Parathyroid adenoma (tissue), 2 donors: ENCODE measurements at regions not wholly inside any gene's neighbourhood (a gene's known extent, or its start where the extent isn't known, plus 50 kb on each side); places are given as distances from the start of the nearest gene placed in this dataset.

Experiments
- H2AFZ ChIP-seq: fragments of 300-600 bp; sonication (generic); one replicate; pipeline ENCODE4 v1.7.0; 2017; ENCODE audit warnings: antibody characterized with exemption, mild to moderate bottlenecking
- H3K27ac ChIP-seq: fragments of 300-600 bp; sonication (generic); one replicate; pipeline ENCODE4 v1.7.0; 2017
- H3K27me3 ChIP-seq: fragments of 300-600 bp; sonication (generic); one replicate; pipeline ENCODE4 v1.7.0; 2017; ENCODE audit warnings: low read length; ENCODE audit not compliant: control insufficient read depth, insufficient read depth
- H3K36me3 ChIP-seq: fragments of 300-600 bp; sonication (generic); one replicate; pipeline ENCODE4 v1.7.0; 2017; ENCODE audit warnings: low read length; ENCODE audit not compliant: control insufficient read depth, insufficient read depth
- H3K4me1 ChIP-seq: fragments of 300-600 bp; sonication (generic); one replicate; pipeline ENCODE4 v1.7.0; 2017; ENCODE audit warnings: control low read depth
- H3K4me2 ChIP-seq: fragments of 300-600 bp; sonication (generic); one replicate; pipeline ENCODE4 v1.7.0; 2017; ENCODE audit warnings: low read length
- H3K4me3 ChIP-seq: fragments of 300-600 bp; sonication (generic); one replicate; pipeline ENCODE4 v1.7.0; 2017; ENCODE audit warnings: low read depth, low read length
- H3K79me2 ChIP-seq: fragments of 300-600 bp; sonication (generic); one replicate; pipeline ENCODE4 v1.7.0; 2017; ENCODE audit warnings: control low read depth
- H3K9ac ChIP-seq: fragments of 300-600 bp; sonication (generic); one replicate; pipeline ENCODE4 v1.7.0; 2017; ENCODE audit warnings: mild to moderate bottlenecking
- H3K9me3 ChIP-seq: fragments of 300-600 bp; sonication (generic); one replicate; pipeline ENCODE4 v1.7.0; 2017; ENCODE audit warnings: low read length; ENCODE audit not compliant: control insufficient read depth
- TF ChIP-seq, protein P1 (sequence below): fragments of 300-600 bp; sonication (generic); IDR thresholded peaks from one replicate; pipeline ENCODE4 v1.7.0; 2017; ENCODE audit warnings: antibody characterized with exemption, mild to moderate bottlenecking
- donor health status: primary hyperparathyroidism.

DNA sequence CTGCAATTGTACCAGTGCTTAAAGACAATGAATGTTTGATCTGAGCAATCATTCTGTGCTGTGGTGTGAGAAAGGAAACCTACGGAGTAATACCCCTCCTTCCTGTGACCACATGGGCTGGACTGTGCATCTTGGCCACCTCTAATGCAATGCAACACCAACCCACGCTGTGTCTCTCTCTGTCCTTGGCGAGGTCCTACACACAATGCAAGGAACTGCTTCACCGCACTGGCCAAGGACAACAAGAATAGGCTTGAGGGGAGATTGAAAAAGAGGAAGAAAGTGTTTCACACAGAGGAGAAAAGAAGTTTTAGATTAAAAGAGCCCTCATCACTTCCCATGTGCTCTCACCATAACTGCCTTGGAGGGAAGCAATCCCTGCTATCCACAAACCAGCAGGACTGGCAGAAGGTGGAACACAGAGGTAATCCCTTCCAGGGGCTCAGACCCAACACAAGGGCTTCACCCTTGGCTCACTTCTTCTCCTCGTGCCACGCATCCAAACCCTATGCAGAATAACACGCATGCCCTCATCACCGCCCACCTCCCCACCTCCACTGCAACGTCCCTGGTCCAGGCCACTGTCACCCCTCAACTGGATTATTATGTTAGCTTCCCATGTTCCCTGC is 112.5 kb upstream of the ERG start:
- Histone ChIP-seq H3K4me2 (no peak overlapping the region), H3K4me3 (no peak overlapping the region), H3K79me2 (no peaks in the 10 kb centered on the region), H3K36me3 (no peaks in the 10 kb centered on the region), H2AFZ (no peak overlapping the region), H3K4me1 (no peaks in the 10 kb centered on the region), H3K27me3 (no peaks in the 10 kb centered on the region), H3K9me3 (no peaks in the 10 kb centered on the region), H3K9ac (no peak overlapping the region), H3K27ac (no peak overlapping the region)
- TF ChIP-seq, protein P1, sequence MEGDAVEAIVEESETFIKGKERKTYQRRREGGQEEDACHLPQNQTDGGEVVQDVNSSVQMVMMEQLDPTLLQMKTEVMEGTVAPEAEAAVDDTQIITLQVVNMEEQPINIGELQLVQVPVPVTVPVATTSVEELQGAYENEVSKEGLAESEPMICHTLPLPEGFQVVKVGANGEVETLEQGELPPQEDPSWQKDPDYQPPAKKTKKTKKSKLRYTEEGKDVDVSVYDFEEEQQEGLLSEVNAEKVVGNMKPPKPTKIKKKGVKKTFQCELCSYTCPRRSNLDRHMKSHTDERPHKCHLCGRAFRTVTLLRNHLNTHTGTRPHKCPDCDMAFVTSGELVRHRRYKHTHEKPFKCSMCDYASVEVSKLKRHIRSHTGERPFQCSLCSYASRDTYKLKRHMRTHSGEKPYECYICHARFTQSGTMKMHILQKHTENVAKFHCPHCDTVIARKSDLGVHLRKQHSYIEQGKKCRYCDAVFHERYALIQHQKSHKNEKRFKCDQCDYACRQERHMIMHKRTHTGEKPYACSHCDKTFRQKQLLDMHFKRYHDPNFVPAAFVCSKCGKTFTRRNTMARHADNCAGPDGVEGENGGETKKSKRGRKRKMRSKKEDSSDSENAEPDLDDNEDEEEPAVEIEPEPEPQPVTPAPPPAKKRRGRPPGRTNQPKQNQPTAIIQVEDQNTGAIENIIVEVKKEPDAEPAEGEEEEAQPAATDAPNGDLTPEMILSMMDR, result no peak

DNA sequence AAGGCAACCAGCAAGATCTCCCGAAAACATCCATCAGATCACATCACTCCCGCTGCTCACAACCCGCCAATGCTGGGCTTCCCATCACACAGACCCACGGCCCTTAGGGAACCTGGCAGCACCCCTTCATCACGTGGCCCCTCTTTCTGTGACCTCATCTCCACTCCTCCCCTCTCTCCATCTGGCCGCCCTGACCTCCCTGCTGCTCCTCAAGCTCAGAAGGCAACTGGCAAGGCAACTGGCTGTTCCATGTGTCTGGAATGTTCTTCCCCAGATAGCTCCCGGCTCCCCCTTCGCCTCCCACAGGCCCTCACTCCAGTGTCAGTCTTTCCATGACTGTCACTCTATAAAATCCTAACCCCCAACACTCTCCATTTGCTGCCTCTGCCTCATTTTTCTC is 113.0 kb upstream of the ERG start:
- H3K79me2 ChIP-seq, result no peaks in the 10 kb centered on the region
- TF ChIP-seq, protein P1, result no peak
- H3K27ac ChIP-seq, result no peak overlapping the region
- no peaks in the 10 kb centered on the region for H3K36me3 ChIP-seq
- no peaks in the 10 kb centered on the region for H3K4me1 ChIP-seq
- no peak overlapping the region for H3K4me2 ChIP-seq
- no peak overlapping the region for H3K4me3 ChIP-seq
- no peaks in the 10 kb centered on the region for H3K27me3 ChIP-seq
- H3K9ac ChIP-seq, result no peak overlapping the region
- H2AFZ ChIP-seq, result no peak overlapping the region
- H3K9me3 ChIP-seq, result no peaks in the 10 kb centered on the region

DNA sequence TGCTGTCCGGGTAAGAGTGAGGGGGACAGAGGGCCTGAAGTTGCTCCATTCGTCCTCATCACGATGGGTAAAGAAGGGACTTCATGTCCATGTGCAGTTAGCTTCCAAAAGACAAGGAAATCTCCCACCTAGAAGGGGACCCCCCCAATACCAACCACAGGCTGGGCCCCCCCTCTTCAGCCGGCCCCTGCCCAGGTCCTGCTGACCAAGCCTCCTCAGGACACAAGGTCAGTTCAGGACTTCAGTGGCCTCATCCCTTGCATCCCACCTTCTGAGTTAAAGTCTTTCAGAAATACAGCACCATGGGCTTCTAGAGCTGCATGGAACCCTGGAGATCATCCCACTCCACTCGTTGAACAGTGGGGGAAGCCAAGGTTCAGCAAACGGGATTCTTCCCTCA is 115.4 kb upstream of the ERG start:
- no peaks in the 10 kb centered on the region for H3K9me3 ChIP-seq
- no peak overlapping the region for H3K9ac ChIP-seq
- H3K4me2 ChIP-seq, result no peak overlapping the region
- no peak overlapping the region for H3K27ac ChIP-seq
- no peaks in the 10 kb centered on the region for H3K4me1 ChIP-seq
- no peak overlapping the region for H2AFZ ChIP-seq
- no peaks in the 10 kb centered on the region for H3K79me2 ChIP-seq
- H3K36me3 ChIP-seq, result no peaks in the 10 kb centered on the region
- no peaks in the 10 kb centered on the region for H3K27me3 ChIP-seq
- TF ChIP-seq, protein P1, result no peak
- no peak overlapping the region for H3K4me3 ChIP-seq

DNA sequence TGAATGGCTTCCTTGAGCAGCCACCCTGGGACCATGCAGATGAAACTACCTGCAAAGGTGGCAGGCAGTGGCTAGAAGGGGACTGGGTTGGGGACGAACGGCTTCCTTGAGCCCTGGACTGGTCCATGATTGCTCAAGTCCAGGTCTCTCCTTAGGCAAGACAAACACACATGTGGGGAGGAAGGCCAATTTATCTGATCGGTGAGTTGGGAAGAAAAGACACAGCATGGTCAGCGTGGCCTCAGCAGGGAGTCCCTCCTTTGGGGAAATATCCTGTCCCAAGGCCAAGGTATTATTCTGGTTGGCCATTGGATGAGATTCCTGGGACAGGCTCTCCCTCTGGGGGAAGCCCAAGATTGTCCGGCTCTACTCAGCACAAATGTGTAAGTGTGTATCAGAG is 116.3 kb upstream of the ERG start:
- no peaks in the 10 kb centered on the region for H3K27me3 ChIP-seq
- TF ChIP-seq, protein P1, result no peak

DNA sequence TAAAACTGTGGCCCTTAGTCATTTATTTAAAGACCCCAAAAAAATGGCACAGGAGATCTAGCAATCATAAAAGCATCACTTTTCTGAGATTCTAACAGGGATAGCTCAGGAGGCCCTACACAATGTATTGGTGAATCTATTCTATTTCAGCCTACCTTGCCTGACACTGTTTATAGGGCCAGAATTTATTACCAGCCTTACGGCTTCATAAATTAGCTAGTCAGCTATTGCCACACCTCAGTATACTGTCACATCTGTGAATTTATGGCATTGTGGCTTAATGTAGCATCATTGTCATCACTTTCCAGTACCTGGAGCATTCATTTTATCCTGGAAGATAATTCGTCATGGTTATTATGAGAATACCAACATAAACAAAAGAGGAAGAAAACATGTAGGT is 121.2 kb upstream of the ERG start:
- Histone ChIP-seq H3K36me3 (no peaks in the 10 kb centered on the region), H3K79me2 (no peaks in the 10 kb centered on the region), H3K27me3 (no peaks in the 10 kb centered on the region), H3K9me3 (no peaks in the 10 kb centered on the region), H3K9ac (no peak overlapping the region), H3K4me3 (no peak overlapping the region), H3K4me2 (no peak overlapping the region), H3K4me1 (no peaks in the 10 kb centered on the region), H2AFZ (no peak overlapping the region), H3K27ac (no peak overlapping the region)
- TF ChIP-seq, protein P1, result no peak

More for the DNA sequence above, 116.3 kb upstream of the ERG start:
- Histone ChIP-seq H2AFZ (no peak overlapping the region), H3K9me3 (no peaks in the 10 kb centered on the region), H3K4me1 (no peaks in the 10 kb centered on the region), H3K27ac (no peak overlapping the region), H3K79me2 (no peaks in the 10 kb centered on the region), H3K4me3 (no peak overlapping the region), H3K4me2 (no peak overlapping the region), H3K36me3 (no peaks in the 10 kb centered on the region), H3K9ac (no peak overlapping the region)
